ENCODE measurements at regions not wholly inside any gene's neighbourhood (a gene's known extent, or its start where the extent isn't known, plus 50 kb on each side); places are given as distances from the start of the nearest gene placed in this dataset.

DNA sequence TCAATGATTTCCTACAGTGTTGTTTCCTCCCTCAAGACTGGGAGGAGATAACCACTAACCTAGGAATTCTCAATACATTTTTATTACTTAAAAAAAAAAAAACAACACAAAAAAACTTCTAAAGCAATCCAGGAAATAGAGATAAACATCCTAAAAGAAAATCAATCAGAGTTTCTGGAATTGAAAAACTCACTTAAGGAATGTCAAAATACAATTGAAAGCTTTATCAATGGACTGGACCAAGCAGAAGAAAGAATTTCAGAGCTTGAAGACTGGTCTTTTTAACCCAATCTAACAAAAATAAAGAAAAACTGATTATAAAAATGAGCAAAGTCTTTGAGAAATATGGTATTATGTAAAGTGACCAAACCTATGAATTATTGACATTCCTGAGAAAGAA, 394.1 kb downstream of the XPNPEP1 start:
- in situ Hi-C loops (cut with MboI; ENCODE audit: low sequenced_read_pairs) = no loop called here

DNA sequence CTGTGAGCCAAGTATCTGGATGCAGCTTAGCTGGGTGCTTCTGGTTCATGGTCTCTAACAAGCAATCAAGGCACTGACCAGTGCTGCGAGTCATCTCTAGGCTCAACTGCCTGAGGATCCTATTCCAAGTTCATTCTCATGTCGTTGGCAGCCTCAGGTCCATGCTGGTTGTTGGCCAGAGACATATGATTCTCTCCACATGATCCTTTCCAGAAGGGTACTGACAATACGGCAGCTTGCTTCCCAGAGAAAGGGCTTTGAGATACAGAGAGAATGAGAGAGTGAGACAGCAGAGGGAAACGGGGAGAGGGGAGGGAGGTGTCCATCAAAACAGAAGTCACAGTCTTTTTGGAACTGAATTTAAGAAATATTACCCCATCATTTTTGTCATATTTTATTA, 405.6 kb downstream of the XPNPEP1 start:
- in situ Hi-C loops (cut with MboI; ENCODE audit: low sequenced_read_pairs) = no loop called here

- in situ Hi-C loops (cut with MboI; ENCODE audit: low sequenced_read_pairs) = no loop called here
Measured at GRCh38 chr10:109504401-109504800, 418.9 kb downstream of the XPNPEP1 start.

DNA sequence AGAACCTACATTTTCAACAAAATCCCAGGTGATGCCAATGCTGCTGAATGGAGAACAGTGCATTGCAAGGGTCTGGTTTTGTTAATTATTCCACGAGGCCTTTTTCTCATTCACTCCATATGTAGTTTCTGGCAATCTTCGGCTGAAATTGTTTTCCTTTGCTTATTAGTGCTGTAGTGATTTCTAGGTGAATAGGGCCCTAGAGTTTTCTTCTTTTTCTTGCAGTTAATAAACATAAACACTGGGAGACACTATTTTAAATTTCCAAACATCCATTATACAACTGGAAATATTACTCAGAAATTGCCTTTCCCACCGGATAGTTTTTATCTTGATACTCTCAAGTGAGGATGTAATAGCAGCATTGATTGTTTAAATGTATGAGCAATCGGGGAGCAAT, 435.6 kb downstream of the XPNPEP1 start:
- in situ Hi-C loops (cut with MboI; ENCODE audit: low sequenced_read_pairs) = no loop called here

DNA sequence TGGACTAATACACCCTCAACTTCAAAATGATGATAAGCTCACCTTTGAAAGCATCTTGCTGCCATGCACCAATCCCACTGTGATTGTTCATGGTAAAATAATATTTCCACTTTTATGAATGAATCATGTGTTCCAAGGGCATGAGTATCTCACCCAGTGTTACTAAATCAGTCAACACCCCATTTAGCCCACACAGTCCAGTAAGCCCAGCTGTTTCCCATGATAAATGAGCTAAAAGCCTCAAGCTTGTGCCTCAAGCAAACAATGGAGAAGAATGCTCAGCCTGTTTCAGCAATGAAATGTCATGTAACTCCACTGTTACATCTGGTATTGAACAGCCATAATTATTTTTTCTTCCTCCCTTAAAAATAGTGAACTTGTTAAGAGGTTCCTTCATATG, 442.5 kb downstream of the XPNPEP1 start:
- in situ Hi-C loops (cut with MboI; ENCODE audit: low sequenced_read_pairs) = no loop called here

DNA sequence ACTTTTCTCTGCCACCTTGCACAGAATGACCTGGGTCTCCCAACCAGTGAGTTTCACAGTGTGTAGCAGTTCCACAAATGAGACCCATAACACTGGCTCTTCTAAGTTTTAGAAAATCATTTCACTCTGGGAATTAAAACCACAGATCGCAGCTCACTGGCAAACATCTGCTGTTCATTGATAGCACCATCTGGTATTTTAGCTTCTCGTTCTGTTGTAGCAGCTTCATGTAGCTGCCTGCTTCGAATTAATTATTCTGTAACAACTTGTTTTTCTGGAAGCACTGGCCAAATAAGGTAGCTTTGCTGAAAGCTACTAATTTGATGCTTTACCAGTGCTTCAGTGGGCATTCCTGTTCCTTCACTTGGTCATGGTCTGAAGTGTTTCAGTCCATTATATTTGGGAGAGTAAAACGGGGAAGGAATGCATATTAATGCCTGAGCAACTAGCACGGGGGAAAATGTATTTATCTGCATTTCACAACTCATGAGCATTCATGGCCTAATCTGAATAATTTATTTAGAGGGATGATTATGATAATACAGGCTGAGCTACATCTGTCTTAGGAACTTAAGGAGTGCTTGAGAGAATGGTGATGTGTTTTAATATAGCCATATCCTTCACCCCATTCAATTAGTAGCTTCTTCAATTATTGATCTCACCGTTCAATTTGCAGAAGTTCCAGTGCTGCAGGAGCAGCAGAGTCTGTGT, 447.4 kb downstream of the XPNPEP1 start:
- in situ Hi-C loops (cut with MboI; ENCODE audit: low sequenced_read_pairs) = no loop called here

- in situ Hi-C loops (cut with MboI; ENCODE audit: low sequenced_read_pairs) = no loop called here
Measured at GRCh38 chr10:109474812-109475211, 448.5 kb downstream of the XPNPEP1 start.

GRCh38 chr10:109474261-109474660, 449.1 kb downstream of the XPNPEP1 start:
- in situ Hi-C loops (cut with MboI; ENCODE audit: low sequenced_read_pairs) = no loop called here

- in situ Hi-C loops (cut with MboI; ENCODE audit: low sequenced_read_pairs) = no loop called here
Measured at GRCh38 chr10:109467551-109467950, 455.8 kb downstream of the XPNPEP1 start.

GRCh38 chr10:109464949-109465348, 458.4 kb downstream of the XPNPEP1 start:
- in situ Hi-C loops (cut with MboI; ENCODE audit: low sequenced_read_pairs) = no loop called here

DNA sequence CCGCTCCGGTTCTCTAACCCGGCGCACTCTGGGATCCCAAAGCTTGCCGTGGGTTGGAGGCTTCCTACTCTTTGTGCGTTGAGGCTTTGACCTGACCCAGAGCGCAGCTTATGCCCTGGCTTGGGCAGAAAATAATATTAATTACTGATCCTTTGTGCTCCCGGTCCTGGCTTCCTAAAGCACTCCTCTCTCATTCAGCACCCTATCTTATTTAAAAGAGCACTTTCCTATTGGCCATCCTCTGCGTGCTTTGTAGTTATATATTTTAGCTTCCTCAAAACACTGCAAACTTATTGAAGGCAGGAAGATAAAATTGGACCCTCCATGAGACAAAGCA, 466.0 kb downstream of the XPNPEP1 start:
- in situ Hi-C loops (cut with MboI; ENCODE audit: low sequenced_read_pairs) = no loop called here

DNA sequence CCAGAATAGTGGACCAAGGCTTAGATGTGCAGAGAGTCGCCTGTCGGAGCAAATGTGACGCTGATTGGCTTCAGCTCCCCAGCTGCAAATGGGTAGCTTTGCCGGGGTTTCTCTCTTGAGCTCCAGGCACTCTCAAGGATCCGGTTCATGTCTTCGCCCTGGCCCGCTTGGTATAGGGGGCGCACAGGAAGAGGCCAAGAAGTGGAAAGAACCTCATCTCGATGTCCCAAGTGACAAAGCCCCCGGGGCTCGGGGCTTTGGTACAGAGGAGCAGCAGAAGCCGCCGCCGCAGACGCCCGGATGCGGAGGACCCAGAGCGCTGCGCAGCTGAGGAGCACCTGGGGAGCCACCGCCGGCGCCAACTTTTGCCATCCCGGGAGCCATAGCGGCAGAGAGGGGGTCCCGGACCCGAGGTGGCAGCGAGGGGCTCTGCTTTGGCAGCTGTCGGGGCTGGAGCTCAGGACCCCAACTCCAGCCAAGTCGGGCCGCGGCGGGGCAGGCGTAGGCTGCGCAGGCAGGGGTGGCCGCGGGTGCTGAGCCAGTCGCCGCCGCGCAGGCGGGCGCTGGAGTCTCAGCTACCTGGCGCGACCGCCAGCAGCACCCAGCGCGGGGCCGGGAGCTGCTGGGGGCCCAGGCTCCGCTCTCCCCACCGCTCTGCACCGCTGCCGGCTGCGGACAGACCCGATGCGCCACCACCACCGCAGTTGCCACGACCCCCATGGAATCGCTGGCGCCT, 466.6 kb downstream of the XPNPEP1 start:
- in situ Hi-C loops (cut with MboI; ENCODE audit: low sequenced_read_pairs) = no loop called here

- in situ Hi-C loops (cut with MboI; ENCODE audit: low sequenced_read_pairs) = no loop called here
Measured at GRCh38 chr10:109454691-109455090, 468.6 kb downstream of the XPNPEP1 start.

- in situ Hi-C loops (cut with MboI; ENCODE audit: low sequenced_read_pairs) = no loop called here
Measured at GRCh38 chr10:109451879-109452278, 471.4 kb downstream of the XPNPEP1 start.

GRCh38 chr10:109450702-109451101, 472.6 kb downstream of the XPNPEP1 start:
- in situ Hi-C loops (cut with MboI; ENCODE audit: low sequenced_read_pairs) = no loop called here

GRCh38 chr10:109433434-109433833, 489.9 kb downstream of the XPNPEP1 start:
- in situ Hi-C loops (cut with MboI; ENCODE audit: low sequenced_read_pairs) = no loop called here

GRCh38 chr10:109432281-109432680, 491.0 kb downstream of the XPNPEP1 start:
- in situ Hi-C loops (cut with MboI; ENCODE audit: low sequenced_read_pairs) = no loop called here

- in situ Hi-C loops (cut with MboI; ENCODE audit: low sequenced_read_pairs) = no loop called here
Measured at GRCh38 chr10:109430799-109431198, 492.5 kb downstream of the XPNPEP1 start.

- in situ Hi-C loops (cut with MboI; ENCODE audit: low sequenced_read_pairs) = no loop called here
Measured at GRCh38 chr10:109430043-109430760, 493.1 kb downstream of the XPNPEP1 start.

DNA sequence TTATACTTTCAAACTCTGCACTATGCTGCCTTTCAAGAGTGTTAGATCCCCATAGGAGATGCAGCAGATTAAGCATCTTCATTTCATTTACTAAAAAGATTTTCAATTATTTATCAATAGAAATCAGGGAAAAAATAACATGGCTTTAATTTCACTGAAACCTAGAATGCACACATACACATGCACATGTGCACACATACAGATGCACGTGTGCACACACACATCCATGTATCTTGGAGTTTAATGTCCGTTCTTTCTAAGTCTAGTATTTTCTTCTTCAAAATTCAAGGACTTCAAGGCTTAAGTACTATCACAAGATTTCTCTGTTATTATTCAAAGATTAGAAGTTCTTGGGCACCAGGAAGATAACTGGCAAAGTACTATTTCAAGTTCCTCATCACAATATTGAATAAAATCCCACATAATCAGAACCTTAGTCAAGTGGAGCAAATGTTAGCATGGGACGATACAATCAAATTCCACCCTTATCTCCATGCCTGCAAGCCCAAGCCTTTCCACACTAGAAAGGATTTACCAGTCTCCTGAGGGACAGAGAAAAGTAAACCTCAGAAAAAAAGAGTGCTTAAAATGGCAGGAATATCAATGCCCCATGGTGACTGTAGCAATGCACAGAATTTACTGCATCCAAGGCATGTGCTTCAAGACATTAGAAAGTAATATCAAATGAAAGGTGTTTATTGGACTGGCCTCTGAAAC, 494.4 kb downstream of the XPNPEP1 start:
- in situ Hi-C loops (cut with MboI; ENCODE audit: low sequenced_read_pairs) = no loop called here

- in situ Hi-C loops (cut with MboI; ENCODE audit: low sequenced_read_pairs) = no loop called here
Measured at GRCh38 chr10:109427411-109427810, 495.9 kb downstream of the XPNPEP1 start.

Data from HL-60/S4 treated with phorbol 12-myristate 13-acetate at 8.2 ng/mL for 4 days and 3 days (cell line).